ENCODE measurements at regions not wholly inside any gene's neighbourhood (a gene's known extent, or its start where the extent isn't known, plus 50 kb on each side); places are given as distances from the start of the nearest gene placed in this dataset.

GRCh38 chr20:12179692-12180091 is 262.0 kb downstream of the BTBD3 start:
- no TSS peak for BruUV-seq (replicated peaks)
- no peaks in the 10 kb centered on the region for H3K9me1 ChIP-seq (replicated peaks; ENCODE audit: control insufficient read depth, extremely low read depth, insufficient read depth, low read length)
- no peaks in the 10 kb centered on the region for H3K36me3 ChIP-seq (ENCODE audit: control insufficient read depth in 2 of 2, extremely low read depth in 1 of 2, insufficient read depth in 2 of 2, low read length in 2 of 2)
- H3K4me2 ChIP-seq (ENCODE audit: insufficient read depth, low read length), result no peak overlapping the region
- H4K20me1 ChIP-seq (replicated peaks; ENCODE audit: control insufficient read depth, extremely low read depth, insufficient read depth, low read length), result no peaks in the 10 kb centered on the region
- no peak for FAIRE-seq
- no peak for DNase-seq (ENCODE audit: low read depth, low spot score)
- H3K9me3 ChIP-seq (replicated peaks; ENCODE audit: control insufficient read depth, insufficient read depth, low read length), result no peaks in the 10 kb centered on the region
- POLR2A ChIA-PET, result no interaction called here
- CTCF ChIA-PET, result interaction anchor here (1.2 to 1.4 kb wide), 2 partner anchors 12 to 28 kb away, joined by 3 read pairs; no protein-coding TSS in a partner anchor
- H3K27ac ChIP-seq (ENCODE audit: insufficient read depth, low read depth, low read length), result no peak overlapping the region
- H3K27me3 ChIP-seq (ENCODE audit: control insufficient read depth in 2 of 2, insufficient read depth in 2 of 2, low read length in 2 of 2), result no peaks in the 10 kb centered on the region
- intact Hi-C loops (cut with micrococcal nuclease) (no loop called here), dilution Hi-C loops (cut with MboI; ENCODE audit: extremely low pct_ligation_motif_present, low sequenced_read_pairs) (no loop called here)
- TF ChIP-seq JUN (IDR thresholded peaks at IDR 0.05; ENCODE audit: borderline replicate concordance, insufficient read depth, insufficient read length, low read depth) (no peak), MYC (IDR thresholded peaks at IDR 0.05; ENCODE audit: low read depth, low read length) (no peak), EZH2 (IDR thresholded peaks at IDR 0.05; ENCODE audit: borderline replicate concordance, low read depth, low read length, severe bottlenecking) (no peak), FOS (IDR thresholded peaks at IDR 0.05; ENCODE audit: borderline replicate concordance, insufficient read depth, low read length) (no peak), GATA2 (IDR thresholded peaks at IDR 0.05; ENCODE audit: insufficient read depth, insufficient read length, low read depth, low read length) (no peak), CTCF (IDR thresholded peaks at IDR 0.05; ENCODE audit: extremely low read depth in 1 of 2, insufficient read depth in 1 of 2, low read depth in 1 of 2, low read length in 2 of 2) (no peak), POLR2AphosphoS5 (IDR thresholded peaks at IDR 0.05; ENCODE audit: insufficient read depth, low read depth, low read length) (no peak), MAX (IDR thresholded peaks at IDR 0.05; ENCODE audit: insufficient read depth, insufficient read length) (no peak), POLR2A (IDR thresholded peaks at IDR 0.05; ENCODE audit: low read depth, low read length) (no peak)
- H3K4me3 ChIP-seq (replicated peaks in 1 of 3; ENCODE audit: insufficient read depth in 1 of 3, low read depth in 1 of 3, low read length in 3 of 3), result no peak overlapping the region
- H2AFZ ChIP-seq (ENCODE audit: low read depth, low read length), result no peak overlapping the region
- H3K79me2 ChIP-seq (ENCODE audit: control insufficient read depth, insufficient read depth, low read length), result no peaks in the 10 kb centered on the region
- no peaks in the 10 kb centered on the region for H3K4me1 ChIP-seq (ENCODE audit: control insufficient read depth, extremely low read depth, insufficient read depth, low read length)
- H3K9ac ChIP-seq (replicated peaks; ENCODE audit: extremely low read depth, insufficient read depth, low read length), result no peak overlapping the region
